Suppressor macrophage treated with lipopolysaccharide for 4 hours (primary cell): ENCODE measurements at regions not wholly inside any gene's neighbourhood (a gene's known extent, or its start where the extent isn't known, plus 50 kb on each side); places are given as distances from the start of the nearest gene placed in this dataset.
"Not testable (repeated sequence)": the region's sequence is repeated elsewhere in the genome, so short reads cannot be mapped to it uniquely, and the experiment has no call there.

Source experiments
- DNase-seq: peaks from one replicate; pipeline ENCODE4 v3.0.0-alpha.2; 2020

- not testable (repeated sequence) for DNase-seq
These were observed 110.5 kb upstream of the NBPF19 start for GRCh38 chr1:149364188-149364981.

DNA sequence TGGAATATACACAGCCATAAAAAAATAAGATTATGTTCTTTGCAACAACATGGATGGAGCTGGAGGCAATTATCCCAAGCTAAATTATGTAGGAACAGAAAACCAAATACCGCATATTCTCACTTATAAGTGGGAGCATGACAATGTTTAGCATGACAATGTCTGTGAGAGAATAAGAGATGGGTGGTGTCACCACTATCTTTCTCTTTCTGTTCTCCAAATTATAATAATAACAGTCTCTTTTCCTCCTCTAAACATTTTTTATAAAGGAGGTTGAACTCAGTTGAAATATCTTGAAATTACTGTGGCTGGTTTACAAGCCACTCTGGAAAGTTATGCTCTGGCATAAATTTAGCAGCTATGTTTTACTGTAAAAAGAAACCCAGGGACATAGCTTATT is 108.4 kb upstream of the NBPF19 start:
- DNase-seq = peak; percentile 24

- DNase-seq = peak; percentile 6
These were observed 107.3 kb upstream of the NBPF19 start for GRCh38 chr1:149367472-149368044.

DNA sequence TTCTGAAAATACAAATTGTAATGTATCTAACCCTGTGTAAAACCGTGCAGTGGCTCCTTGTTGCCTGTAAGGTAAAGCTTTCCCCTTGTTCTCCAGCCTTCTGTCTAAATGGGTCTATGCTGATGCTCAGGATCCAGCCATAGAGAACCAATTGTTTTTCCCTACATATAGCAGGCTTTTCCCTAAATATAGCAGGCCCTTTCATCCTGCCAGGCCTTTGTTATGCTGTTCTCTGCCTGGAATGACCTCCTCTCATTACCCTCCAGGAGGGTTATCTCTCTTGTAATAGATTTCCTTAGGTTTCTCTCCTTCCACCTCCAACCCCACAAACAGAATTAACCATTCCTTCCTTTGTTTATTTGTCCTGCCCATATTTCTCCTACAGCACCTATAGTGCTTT is 106.5 kb upstream of the NBPF19 start:
- DNase-seq = not testable (repeated sequence)

GRCh38 chr1:149369081-149369480 is 105.8 kb upstream of the NBPF19 start:
- not testable (repeated sequence) for DNase-seq

- not testable (repeated sequence) for DNase-seq
These were observed 102.9 kb upstream of the NBPF19 start for GRCh38 chr1:149371955-149372354.

DNA sequence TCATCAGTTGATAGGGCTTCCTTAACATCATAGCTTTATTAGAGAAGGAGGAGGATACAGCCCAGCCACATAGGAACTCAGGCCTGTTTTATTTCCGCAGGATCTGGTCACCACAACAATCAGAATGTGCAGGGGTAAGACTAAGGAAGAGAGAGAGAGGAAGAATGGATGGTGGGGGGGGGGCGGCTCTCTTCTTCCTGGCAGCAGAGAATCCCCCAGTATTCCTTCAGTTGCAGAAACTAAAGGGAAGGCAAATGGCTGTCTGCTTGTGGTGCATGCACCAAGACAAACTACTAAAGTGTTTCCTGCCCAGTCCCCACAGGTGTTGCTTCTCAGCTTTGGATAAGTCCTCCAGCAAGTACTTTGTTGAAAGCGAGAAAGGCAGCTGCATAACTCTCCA is 96.4 kb upstream of the NBPF19 start:
- DNase-seq = not testable (repeated sequence)

- peak; percentile 43 for DNase-seq
These were observed 84.5 kb upstream of the NBPF19 start for GRCh38 chr1:149390173-149390926.

DNA sequence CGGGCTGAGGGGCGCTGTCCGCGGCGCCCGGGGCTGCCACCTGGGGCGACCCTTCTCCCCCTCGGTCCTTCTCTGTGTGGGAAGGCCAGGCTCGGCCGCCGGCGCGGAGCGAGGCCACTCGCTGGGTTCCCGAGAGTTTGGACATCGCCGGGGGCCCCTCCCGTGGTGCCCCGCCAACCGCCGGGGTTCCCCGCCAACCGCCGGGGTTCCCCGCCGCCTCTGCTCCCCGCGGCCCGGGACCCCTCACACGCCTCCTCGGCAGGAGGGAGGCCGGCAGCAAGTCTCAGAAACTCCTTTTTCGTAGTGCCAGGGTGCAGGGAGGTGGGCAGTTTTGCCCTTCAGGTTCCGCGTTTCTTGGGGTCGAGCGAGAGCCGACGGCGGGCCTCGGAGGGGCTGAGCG is 83.9 kb upstream of the NBPF19 start:
- not testable (repeated sequence) for DNase-seq

- not testable (repeated sequence) for DNase-seq
These were observed 79.0 kb upstream of the NBPF19 start for GRCh38 chr1:149395802-149396201.

GRCh38 chr1:149398527-149398926 is 76.3 kb upstream of the NBPF19 start:
- DNase-seq = not testable (repeated sequence)

DNA sequence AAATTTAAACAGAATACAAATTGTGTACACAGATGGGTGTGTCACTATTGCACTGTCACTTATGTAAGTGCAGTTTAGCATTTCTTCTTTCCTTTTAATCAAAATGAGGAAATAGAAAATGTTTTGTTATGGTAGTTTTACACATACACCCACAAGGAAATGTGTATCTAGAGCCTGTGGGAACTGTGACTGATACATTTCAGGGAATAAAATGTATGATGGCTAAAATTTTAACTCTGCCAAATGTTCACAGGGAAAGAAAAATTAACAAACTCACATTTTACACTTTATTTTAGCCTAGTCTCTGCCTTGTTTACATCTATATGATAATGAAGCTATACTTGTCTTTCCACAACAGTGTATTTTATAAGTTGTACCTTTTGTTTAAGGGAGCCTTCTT is 66.4 kb upstream of the NBPF19 start:
- DNase-seq = peak; percentile 62

DNA sequence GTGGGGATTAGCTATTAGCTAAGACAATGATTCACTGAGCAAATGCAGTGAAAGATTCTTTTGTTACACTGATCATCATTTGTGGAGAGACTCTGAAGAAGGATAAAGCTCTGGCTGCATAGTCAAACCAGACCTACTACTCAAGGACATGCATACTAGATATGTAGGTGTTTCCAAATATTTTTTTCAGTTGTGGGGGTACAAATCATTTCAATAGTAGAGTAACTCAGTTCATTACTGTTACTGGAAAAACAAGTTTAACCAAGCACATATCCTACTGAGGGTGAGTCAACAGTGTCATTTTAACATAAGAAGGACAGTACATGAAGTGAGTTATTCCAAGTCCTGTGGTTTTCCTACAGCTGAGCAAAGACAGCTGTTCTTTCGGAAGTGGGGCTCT is 59.5 kb upstream of the NBPF19 start:
- not testable (repeated sequence) for DNase-seq

DNA sequence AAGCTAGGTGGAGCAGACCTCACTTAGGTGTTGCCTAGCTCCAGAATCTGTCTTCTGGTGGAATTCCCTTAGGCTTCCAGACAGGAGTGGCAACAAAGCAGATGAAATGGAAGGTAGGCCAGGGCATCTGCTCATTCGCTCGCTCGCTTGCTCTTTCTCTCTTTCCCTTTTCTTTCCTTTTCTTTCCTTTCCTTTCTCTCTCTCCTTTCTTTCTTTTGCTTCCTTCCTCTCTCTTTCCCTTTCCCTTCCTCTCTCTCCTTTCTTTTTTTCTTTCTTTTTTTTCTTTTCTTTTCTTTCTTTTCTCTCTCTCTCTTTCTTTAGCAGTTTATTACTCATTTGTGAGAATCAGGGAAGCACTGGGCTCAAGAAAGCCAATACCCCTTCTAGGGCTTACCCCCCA is 56.1 kb upstream of the NBPF19 start:
- DNase-seq = not testable (repeated sequence)

DNA sequence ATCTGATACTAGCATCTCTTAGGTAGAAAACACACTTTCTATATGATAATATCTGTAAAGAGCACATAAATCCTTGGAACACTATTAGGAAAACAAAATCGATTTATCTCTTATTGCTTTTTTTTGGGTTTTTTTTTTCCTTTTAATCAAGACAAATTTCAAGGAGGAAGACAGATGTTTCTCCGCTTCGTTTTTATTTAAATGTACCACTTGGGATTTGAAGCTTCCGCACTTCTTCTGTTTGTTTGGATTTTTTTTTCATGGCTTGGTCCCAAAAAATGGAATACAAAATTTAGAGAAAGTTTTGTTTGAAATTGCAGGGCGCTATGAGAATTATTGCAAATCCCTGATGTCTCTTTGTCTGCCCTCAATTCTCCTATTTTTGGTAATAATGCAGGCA is 51.7 kb upstream of the NBPF19 start:
- DNase-seq = not testable (repeated sequence)
